HG03095 (cell line): ENCODE measurements at regions not wholly inside any gene's neighbourhood (a gene's known extent, or its start where the extent isn't known, plus 50 kb on each side); places are given as distances from the start of the nearest gene placed in this dataset.
"Not testable (repeated sequence)": the region's sequence is repeated elsewhere in the genome, so short reads cannot be mapped to it uniquely, and the experiment has no call there.

Experiments
- ATAC-seq: cut with Tn5 transposase; IDR thresholded peaks from one replicate; pipeline ENCODE4 v1.9.1; 2021; ENCODE audit warnings: moderate library complexity; ENCODE audit not compliant: unreplicated experiment

DNA sequence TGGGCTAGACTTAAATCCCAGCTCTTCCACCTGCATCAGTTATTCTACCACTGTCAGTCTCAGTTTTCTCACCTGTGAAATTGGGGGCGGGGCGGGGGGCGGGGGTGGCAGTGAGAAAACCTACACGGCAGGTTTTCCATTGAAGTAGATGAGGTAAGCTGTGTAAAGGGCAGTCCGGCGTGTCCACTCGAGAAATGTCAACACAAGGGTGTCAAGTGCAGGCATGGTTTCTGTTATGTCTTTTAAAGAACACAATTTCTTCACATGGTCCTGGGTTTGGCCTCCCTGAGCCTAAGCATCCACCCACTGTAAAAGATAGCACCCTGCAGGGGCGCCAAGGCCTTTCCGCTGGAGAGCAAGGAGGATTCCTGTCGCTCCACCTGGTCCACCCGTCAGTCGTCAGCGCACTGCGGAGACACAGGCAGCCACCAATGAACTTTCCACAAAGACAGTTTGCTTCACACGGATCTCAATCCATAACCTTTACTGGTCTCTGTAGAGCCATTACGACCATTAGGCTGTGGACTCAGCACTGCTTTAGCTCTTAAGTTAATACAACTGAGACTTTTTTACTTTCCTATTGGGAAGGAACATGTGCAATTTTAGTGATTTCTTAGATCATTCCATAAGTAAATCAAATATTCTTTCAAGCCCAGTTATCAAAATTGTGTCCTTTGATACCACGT lies 99.5 kb upstream of the FOXB1 start:
- ATAC-seq = no peak

- no peak for ATAC-seq
Measured at GRCh38 chr15:59896663-59897074, 107.4 kb upstream of the FOXB1 start.

- ATAC-seq = no peak
Measured at GRCh38 chr15:59894835-59895234, 109.3 kb upstream of the FOXB1 start.

GRCh38 chr15:59892985-59893384 lies 111.1 kb upstream of the FOXB1 start:
- ATAC-seq = no peak

GRCh38 chr15:59887870-59888269 lies 116.2 kb upstream of the FOXB1 start:
- ATAC-seq = not testable (repeated sequence)

GRCh38 chr15:59887211-59887610 lies 116.9 kb upstream of the FOXB1 start:
- no peak for ATAC-seq

DNA sequence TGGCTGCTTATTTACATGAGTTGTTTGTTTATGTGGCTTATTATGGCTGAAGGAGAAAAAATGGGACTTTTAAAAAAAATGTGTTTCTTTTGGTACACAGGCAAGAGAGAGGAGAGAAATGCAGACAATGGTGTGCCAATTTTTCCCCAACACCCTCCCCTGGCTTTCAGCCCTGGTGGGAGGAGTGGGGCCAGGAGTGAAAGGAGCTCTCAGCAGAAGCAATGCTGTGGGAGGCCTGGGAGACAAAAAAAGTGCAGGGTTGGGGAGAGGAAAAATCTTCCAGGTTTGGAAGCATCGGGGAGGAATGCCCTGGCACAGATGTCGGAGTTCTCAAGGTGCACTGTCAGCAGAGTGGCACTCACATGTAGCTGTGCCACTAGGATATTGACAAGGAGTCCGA lies 117.7 kb upstream of the FOXB1 start:
- ATAC-seq = no peak

GRCh38 chr15:59885832-59886231 lies 118.3 kb upstream of the FOXB1 start:
- no peak for ATAC-seq

GRCh38 chr15:59879506-59880265 lies 124.4 kb upstream of the FOXB1 start:
- no peak for ATAC-seq

DNA sequence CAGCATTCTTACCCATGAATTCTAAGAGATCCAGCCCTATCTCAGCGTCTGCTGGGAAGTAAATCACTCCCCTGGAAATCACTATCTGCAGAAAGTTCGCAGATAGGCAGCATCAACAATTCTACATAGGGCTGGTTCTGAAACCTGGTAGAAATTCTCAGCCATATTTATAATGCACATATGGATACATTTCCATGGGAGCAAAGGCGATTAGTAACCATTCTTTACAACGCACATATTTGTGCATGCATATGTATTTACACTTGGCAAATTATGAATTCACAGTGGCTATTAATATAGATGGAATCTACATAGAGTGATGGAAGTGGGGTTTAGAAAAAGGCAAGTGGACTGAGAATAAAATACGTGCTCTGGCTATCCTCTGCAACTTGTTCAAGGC lies 128.0 kb upstream of the FOXB1 start:
- no peak for ATAC-seq

DNA sequence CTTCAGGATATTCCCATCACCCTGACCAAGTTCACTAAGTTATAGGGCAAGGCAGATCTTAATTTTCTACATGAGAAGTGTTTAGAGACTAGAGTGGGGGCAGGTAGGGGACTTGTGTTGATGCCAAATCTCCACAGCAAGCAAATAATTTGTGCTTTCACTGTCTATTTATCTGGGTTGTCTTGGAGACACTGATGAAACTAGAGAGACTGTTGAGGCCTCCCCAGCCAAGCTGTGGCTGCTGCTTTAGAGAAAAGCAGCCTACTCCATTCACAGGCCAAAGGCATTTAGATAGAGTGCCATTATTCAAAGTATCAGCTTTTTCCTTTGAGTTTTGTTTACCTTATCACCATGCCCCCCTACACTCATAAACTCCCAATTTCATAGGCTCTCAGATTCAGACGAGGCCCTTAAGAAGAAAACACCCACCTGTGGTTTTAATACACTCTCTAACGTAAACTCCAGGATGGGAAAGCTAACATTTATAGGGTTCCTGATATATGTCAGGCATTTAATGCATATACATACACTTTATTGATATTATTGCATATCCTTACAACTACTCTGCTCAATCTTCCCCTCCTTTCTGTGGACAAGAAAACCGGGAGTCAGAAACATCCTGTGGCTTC lies 130.4 kb upstream of the FOXB1 start:
- no peak for ATAC-seq

DNA sequence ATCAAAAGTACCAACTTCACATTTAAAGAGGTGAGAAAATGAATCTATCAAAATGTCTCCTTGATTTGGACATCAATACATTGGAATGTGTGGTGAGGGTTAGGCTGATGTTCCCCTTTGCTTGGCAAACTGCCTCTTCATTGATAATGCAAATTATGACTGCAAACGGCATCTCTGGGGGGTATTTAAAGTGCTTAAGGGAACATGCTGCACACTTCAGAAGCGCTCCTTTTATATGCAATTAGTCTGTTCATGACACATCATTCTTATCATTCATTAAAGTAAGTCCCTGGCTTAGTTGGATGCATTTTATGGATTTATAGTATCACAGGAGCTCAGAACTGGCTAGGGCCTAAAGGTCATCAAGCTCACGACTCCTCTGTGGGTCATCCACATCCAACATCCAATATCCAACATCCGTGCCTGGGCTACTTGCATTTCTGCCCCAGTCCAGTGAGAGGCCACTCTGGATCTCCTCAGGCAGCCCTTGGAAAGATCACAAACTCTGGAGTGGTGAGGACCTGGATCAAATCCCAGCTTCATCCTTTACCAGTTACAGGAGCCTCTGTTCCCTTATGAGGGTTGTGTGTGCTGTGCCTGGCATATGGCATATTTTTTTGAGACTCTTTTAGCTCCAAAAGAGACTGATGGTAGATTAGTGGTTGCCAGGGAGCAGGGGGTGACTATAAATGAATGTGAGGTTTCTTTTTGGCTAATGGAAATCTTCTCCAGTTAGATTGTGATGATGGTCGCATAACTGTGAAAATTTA lies 136.8 kb upstream of the FOXB1 start:
- ATAC-seq = no peak

DNA sequence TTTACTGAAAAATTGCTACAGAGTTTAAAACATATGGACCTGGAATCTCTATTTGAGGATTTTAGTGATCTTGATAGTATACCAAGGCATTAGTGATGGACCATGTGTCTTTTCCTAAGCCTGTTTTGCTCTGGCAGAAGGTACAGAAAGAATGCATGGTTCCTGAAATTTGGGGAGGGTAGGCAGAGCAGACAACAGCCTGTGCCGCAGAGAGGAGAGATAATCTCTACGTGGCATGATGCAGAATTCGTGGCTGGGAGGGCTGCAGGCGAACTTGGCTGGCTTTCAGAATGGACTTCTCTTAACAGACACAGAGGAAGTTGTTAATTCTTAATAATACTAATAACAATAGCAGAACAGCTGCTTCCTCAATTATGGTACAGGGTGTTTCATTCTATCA lies 137.5 kb upstream of the FOXB1 start:
- no peak for ATAC-seq

GRCh38 chr15:59862191-59863155 lies 141.6 kb upstream of the FOXB1 start:
- no peak for ATAC-seq

- no peak for ATAC-seq
Measured at GRCh38 chr15:59847968-59848367, 156.1 kb upstream of the FOXB1 start.

- ATAC-seq = no peak
Measured at GRCh38 chr15:59845942-59846499, 156.9 kb upstream of the BNIP2 start.

GRCh38 chr15:59843609-59844008 lies 154.5 kb upstream of the BNIP2 start:
- no peak for ATAC-seq

DNA sequence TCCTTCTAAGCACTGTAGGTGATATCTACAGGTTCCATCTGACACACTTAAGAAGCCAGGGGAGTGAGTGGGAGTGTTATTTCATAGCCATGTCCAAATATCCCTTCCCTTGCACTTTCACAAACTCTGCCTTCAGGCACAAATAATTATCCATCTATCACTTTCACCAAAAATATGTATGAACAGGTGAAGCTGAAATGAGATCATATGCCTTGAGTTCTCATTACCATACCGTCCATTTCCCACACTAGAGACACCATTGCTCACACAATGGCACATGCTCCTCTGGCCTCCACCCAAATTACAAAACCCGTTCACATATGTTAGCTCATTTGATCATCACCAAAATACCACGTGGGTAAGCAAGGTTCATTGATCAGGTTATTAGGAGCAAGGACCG lies 151.9 kb upstream of the BNIP2 start:
- no peak for ATAC-seq

GRCh38 chr15:59839906-59840305 lies 150.8 kb upstream of the BNIP2 start:
- ATAC-seq = no peak

DNA sequence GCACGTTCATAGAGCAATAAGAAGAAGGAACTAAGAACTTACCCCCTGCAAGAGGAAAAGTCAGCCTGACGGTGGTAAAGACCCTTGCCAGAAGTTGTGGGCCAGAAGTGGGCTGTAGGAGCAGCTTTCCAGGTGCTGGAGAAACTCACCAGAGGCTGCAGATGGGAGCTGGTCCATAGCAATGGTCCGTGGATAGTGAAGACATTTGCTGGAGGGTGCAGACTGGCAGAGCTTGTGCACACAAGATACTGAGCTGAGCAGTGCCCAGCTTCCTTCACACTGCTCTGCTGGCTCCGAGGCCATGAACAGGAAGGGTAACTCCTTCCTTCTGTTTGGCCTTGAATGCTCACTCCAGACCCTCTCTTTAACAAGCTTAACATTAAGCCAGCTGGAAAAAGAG lies 149.8 kb upstream of the BNIP2 start:
- no peak for ATAC-seq
